ENCODE measurements at regions not wholly inside any gene's neighbourhood (a gene's known extent, or its start where the extent isn't known, plus 50 kb on each side); places are given as distances from the start of the nearest gene placed in this dataset.
"Not testable (repeated sequence)": the region's sequence is repeated elsewhere in the genome, so short reads cannot be mapped to it uniquely, and the experiment has no call there.

- no peak for DNase-seq
Observed at GRCh38 chr5:100479079-100479688, 56.0 kb upstream of the FAM174A start.

GRCh38 chr5:100472091-100472490 lies 63.1 kb upstream of the FAM174A start:
- no peak for DNase-seq

- no peak for DNase-seq
Observed at GRCh38 chr5:100469767-100470166, 65.4 kb upstream of the FAM174A start.

- DNase-seq: no peak
Observed at GRCh38 chr5:100464418-100464817, 70.8 kb upstream of the FAM174A start.

GRCh38 chr5:100456615-100457014 lies 78.6 kb upstream of the FAM174A start:
- DNase-seq: no peak

GRCh38 chr5:100452126-100452525 lies 83.0 kb upstream of the FAM174A start:
- no peak for DNase-seq

- DNase-seq: no peak
Observed at GRCh38 chr5:100448111-100448528, 87.1 kb upstream of the FAM174A start.

GRCh38 chr5:100446879-100447430 lies 88.2 kb upstream of the FAM174A start:
- no peak for DNase-seq

GRCh38 chr5:100444961-100445360 lies 90.2 kb upstream of the FAM174A start:
- DNase-seq: no peak

GRCh38 chr5:100434815-100435214 lies 100.4 kb upstream of the FAM174A start:
- DNase-seq: no peak

GRCh38 chr5:100432741-100433140 lies 102.4 kb upstream of the FAM174A start:
- no peak for DNase-seq

- peak; percentile 30 for DNase-seq
Observed at GRCh38 chr5:100430268-100431195, 104.6 kb upstream of the FAM174A start.

- no peak for DNase-seq
Observed at GRCh38 chr5:100424787-100425186, 110.4 kb upstream of the FAM174A start.

GRCh38 chr5:100424017-100424416 lies 111.2 kb upstream of the FAM174A start:
- no peak for DNase-seq

GRCh38 chr5:100423330-100423729 lies 111.8 kb upstream of the FAM174A start:
- DNase-seq: no peak

GRCh38 chr5:100421360-100421759 lies 113.8 kb upstream of the FAM174A start:
- DNase-seq: no peak

GRCh38 chr5:100418231-100418630 lies 116.9 kb upstream of the FAM174A start:
- no peak for DNase-seq

- DNase-seq: no peak
Observed at GRCh38 chr5:100409660-100410151, 125.5 kb upstream of the FAM174A start.

GRCh38 chr5:100407053-100407452 lies 128.1 kb upstream of the FAM174A start:
- DNase-seq: no peak

GRCh38 chr5:100406640-100407039 lies 128.5 kb upstream of the FAM174A start:
- DNase-seq: no peak

- DNase-seq: no peak
Observed at GRCh38 chr5:100402071-100402470, 133.1 kb upstream of the FAM174A start.

- DNase-seq: no peak
Observed at GRCh38 chr5:100401149-100401548, 134.0 kb upstream of the FAM174A start.

- not testable (repeated sequence) for DNase-seq
Observed at GRCh38 chr5:100398815-100399214, 136.4 kb upstream of the FAM174A start.
